ENCODE measurements at regions not wholly inside any gene's neighbourhood (a gene's known extent, or its start where the extent isn't known, plus 50 kb on each side); places are given as distances from the start of the nearest gene placed in this dataset.

DNA sequence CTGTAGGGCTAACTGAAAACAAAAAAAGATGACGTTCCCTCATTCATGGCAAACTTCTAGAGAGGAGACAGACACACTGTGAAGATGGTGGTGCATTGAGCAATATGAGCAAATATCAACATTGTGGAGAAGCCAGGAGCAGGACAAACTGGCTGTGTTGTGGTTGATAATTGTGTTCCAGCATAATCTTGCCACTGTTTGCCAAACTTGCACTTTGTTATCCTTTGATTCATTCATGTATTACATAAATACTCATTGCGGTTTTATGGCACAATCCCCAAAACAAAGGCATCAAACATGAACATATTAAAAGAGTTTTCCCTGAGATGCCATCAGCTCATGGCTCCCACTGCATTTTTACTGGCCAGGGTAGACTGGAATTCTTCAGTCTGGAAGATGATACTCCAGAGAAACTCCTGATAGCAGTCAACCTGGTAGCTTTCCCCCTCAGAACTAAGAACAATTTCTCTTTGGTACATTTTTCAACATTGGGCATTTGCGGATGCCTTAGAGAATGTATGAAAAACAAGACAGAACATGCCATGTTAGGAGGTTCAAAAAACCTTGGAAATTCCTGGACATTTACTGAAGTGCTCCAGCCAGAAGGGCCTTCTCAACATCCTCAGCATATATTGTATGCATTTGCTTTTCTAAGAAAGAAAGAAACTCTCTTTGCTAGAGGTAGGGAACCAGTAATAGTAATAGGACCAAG lies 487.4 kb upstream of the CELF4 start:
- DNase-seq (ENCODE audit: low read depth in 2 of 2): no peak
- H3K4me3 ChIP-seq (replicated peaks in 1 of 2; ENCODE audit: low read depth in 2 of 2, low read length in 2 of 2): no peak overlapping the region
- TF ChIP-seq, protein P1, sequence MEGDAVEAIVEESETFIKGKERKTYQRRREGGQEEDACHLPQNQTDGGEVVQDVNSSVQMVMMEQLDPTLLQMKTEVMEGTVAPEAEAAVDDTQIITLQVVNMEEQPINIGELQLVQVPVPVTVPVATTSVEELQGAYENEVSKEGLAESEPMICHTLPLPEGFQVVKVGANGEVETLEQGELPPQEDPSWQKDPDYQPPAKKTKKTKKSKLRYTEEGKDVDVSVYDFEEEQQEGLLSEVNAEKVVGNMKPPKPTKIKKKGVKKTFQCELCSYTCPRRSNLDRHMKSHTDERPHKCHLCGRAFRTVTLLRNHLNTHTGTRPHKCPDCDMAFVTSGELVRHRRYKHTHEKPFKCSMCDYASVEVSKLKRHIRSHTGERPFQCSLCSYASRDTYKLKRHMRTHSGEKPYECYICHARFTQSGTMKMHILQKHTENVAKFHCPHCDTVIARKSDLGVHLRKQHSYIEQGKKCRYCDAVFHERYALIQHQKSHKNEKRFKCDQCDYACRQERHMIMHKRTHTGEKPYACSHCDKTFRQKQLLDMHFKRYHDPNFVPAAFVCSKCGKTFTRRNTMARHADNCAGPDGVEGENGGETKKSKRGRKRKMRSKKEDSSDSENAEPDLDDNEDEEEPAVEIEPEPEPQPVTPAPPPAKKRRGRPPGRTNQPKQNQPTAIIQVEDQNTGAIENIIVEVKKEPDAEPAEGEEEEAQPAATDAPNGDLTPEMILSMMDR (IDR thresholded peaks at IDR 0.05; ENCODE audit: low read depth, low read length): no peak

DNA sequence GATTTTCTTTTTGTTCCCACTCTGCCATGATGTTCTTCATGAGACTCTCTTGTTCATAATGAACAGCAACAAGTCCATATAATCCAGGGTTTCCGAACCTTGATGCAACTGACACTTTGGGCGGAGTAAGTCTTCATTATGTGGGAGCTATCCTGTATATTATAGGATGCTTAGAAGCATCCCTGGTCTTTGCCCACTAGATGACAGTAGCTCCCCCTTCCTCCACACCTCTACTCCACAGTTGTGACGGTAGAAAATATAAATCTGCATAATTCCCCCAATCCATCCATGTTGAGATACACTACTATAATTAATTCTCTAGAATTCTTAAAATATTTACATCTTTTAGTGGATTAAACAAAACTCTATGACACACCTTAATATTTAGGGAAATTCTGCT lies 482.2 kb upstream of the CELF4 start:
- TF ChIP-seq, protein P1 (IDR thresholded peaks at IDR 0.05; ENCODE audit: low read depth, low read length): no peak
- DNase-seq (ENCODE audit: low read depth in 2 of 2): no peak
- no peak overlapping the region for H3K4me3 ChIP-seq (replicated peaks in 1 of 2; ENCODE audit: low read depth in 2 of 2, low read length in 2 of 2)

DNA sequence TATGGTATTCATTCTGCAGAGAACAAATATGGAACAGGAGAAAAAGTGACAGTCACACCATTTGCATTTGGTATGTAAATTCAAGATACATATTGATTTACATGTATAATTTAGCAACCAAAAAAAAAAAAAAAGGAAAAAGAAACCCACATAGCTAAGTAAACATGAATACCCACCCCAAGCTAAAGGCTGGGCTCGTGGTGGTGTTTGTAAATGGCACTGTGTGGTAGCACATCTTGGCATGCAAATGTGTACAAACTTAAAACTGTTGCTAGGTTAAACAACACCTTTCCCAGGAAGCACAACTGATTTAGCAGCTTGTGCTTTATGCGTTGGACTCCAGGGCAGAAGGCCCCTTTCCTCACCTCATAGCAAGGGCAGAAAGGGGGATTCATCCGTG lies 481.1 kb upstream of the CELF4 start:
- DNase-seq (ENCODE audit: low read depth in 2 of 2): no peak
- H3K4me3 ChIP-seq (replicated peaks in 1 of 2; ENCODE audit: low read depth in 2 of 2, low read length in 2 of 2): no peak overlapping the region
- TF ChIP-seq, protein P1 (IDR thresholded peaks at IDR 0.05; ENCODE audit: low read depth, low read length): no peak

DNA sequence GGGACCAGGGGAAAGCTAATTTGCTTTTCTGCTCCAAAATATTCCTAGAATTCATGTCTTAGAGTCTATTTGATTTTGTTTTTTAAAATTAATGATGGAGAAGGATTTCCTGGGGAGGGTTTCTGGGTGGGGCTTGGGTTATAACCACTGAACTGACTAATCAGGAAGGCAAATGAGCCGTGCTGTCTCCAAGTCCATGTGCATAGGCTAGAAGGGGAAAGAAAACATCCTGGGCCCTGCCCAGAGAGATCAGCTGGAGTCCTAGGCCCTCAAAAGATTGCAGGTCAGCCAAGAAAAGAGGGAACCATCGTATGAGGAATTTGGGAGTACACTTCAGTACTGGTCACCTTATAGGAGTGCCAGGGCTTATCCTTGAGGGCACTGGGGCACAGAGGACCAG lies 480.2 kb upstream of the CELF4 start:
- no peak for DNase-seq (ENCODE audit: low read depth in 2 of 2)
- TF ChIP-seq, protein P1 (IDR thresholded peaks at IDR 0.05; ENCODE audit: low read depth, low read length): no peak

DNA sequence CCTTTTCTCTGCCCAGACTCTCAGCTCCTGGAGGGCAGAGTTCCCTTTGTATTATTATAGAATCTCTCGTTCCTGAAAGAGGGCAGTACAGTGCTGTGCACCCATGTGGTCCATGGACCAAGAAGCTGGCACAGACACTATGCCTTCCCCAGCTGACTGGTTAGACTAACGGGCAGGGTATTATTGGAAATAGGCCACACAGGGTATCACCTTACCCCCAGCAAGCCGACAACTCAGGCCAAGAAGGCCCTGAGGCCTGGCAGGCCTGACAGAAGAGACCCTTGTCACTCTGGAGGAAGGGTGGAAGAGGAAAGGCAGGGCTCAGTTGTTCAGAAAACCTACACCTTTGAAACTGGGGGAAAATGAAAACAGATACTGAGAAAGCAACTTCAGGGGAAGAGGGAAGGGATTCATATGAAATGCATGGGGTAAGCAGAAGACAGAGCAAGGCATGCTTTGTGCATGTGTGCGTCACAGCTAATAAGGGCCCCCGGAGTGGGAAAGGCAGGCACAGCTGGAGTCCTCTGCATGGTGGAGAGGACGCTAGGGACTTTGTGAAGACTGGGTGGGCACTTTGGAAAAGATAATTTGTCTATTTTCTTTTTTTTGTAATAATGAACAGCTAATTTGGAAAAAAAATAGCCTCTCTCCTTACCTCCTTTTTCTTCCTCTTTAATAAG lies 476.8 kb upstream of the CELF4 start:
- TF ChIP-seq, protein P1 (IDR thresholded peaks at IDR 0.05; ENCODE audit: low read depth, low read length): no peak
- DNase-seq (ENCODE audit: low read depth in 2 of 2): no peak
- no peak overlapping the region for H3K4me3 ChIP-seq (replicated peaks in 1 of 2; ENCODE audit: low read depth in 2 of 2, low read length in 2 of 2)

More for the DNA sequence above, 480.2 kb upstream of the CELF4 start:
- H3K4me3 ChIP-seq (replicated peaks in 1 of 2; ENCODE audit: low read depth in 2 of 2, low read length in 2 of 2): no peak overlapping the region

DNA sequence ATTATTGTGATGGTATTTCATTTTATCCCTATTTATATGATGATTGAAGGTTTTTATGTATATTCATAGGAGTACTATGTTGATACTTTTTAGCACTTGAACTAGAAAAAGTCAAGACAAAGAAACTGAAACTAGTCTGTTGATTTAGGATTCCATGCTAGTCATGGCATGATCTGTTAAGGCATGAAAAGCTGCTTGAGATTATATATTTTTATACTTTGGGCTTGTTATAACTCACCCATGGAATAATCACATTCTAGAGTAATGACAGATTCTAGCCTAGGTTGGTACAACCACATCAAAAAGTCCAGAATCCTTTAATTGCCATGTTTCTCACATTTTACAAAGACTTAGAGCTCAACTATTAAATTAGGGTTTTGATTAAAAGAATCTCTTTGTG lies 472.6 kb upstream of the CELF4 start:
- DNase-seq (ENCODE audit: low read depth in 2 of 2): no peak
- TF ChIP-seq, protein P1 (IDR thresholded peaks at IDR 0.05; ENCODE audit: low read depth, low read length): no peak

More for the DNA sequence above, 472.6 kb upstream of the CELF4 start:
- H3K4me3 ChIP-seq (replicated peaks in 1 of 2; ENCODE audit: low read depth in 2 of 2, low read length in 2 of 2): no peak overlapping the region
